Retinal pigment epithelial cell (primary cell): ENCODE measurements at regions not wholly inside any gene's neighbourhood (a gene's known extent, or its start where the extent isn't known, plus 50 kb on each side); places are given as distances from the start of the nearest gene placed in this dataset.

ENCODE experiments used
- DNase-seq: peaks from one replicate; pipeline ENCODE4 v3.0.0-alpha.2; 2010; ENCODE audit warnings: low read depth
- H3K4me3 ChIP-seq: 2 replicates; pipeline ENCODE4 v1.5.1; 2011; ENCODE audit warnings: mild to moderate bottlenecking, low read length, control low read depth, moderate library complexity
- CTCF ChIP-seq: conservative IDR thresholded peaks from 2 replicates; pipeline ENCODE4 v1.5.1; 2011; ENCODE audit warnings: low read depth, low read length, control low read depth, inconsistent platforms

DNA sequence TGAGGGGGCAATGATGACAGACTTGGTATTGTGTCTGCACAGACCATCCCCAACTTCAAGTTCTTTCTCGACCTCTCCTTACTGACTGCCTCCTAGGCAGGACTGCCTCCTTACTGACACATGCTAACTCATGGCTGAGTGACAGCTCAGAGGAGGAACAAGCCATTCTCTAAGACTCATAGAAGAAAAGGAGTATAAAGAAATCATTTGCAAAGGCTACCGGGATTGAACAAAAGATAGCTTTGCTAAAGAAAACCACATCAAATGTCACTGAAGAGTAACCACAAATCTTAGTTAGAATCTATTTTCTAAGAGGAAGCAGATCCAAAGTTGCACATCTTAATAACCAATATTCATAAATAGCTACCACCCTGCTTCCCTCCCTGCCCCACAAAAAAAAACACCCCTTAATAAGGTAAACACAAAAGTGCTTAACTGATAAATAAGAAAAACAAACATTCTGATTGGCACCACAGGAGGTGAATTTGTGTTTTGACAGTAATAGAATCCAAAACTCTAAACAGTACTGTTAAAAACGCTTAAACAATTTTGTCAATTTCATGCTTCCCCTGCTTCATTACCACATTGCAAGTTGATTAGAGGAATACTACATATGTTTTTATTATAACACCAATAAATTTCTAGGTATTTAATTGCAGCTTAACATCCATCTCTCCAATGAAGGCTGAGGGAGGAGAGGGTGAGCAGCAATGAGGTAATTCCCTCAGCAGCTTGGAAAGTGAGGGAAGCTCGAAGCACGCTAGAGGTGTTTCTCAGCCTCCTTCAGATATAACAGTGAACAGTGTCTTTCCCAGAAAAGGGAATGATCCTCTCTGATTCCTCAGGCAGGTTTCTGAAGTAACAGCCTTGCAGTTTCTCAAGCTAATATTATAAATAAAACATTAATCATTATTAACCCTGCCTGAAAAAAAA, 160.0 kb downstream of the HNRNPD start:
- no peak for TF ChIP-seq CTCF
- DNase-seq = no peak
- no peak overlapping the region for H3K4me3 ChIP-seq

GRCh38 chr4:82201805-82202641, 171.8 kb downstream of the HNRNPD start:
- H3K4me3 ChIP-seq = no peak overlapping the region
- peak; percentile 15 for DNase-seq
- peak; percentile 73 for TF ChIP-seq CTCF

GRCh38 chr4:82201303-82201702, 172.5 kb downstream of the HNRNPD start:
- DNase-seq = peak; percentile 58
- no peak for TF ChIP-seq CTCF
- no peak overlapping the region for H3K4me3 ChIP-seq

DNA sequence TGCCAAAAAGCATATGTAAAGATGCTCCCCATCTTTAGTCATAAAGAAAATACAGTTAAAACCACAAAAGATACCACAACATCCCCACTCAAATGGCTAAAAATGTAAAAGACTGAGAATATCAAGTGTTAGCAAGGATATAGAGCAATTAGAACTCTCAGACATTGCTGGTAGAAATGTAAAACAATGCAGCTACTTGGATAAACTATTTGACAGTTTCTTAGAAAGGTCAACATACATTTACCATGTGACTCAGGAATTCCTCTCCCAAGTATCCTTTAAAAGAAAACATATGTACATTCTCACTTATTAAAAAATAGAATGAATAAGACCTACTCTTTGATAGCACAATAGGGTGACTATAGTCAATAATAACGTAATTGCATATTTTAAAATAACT, 173.7 kb downstream of the HNRNPD start:
- no peak overlapping the region for H3K4me3 ChIP-seq
- no peak for TF ChIP-seq CTCF
- DNase-seq = no peak

DNA sequence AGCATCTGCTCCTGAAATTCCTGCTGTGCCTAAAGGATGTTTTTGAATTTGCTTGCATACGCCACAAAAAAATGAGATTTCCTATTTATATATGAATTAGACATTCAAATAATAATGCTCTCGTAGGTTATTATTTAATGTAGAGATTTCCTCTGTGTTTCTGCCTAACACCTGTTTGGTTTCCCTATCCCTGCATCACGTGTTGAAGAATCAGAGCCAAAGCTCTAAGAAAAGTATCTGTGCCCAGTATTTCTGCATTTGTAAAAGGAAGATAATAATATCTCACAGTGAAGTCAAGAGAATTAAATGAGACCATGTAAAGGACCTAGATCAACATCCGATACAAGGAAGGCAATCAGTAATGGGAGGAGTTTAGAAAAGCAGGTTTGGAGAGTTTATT, 179.5 kb downstream of the HNRNPD start:
- TF ChIP-seq CTCF = no peak
- no peak overlapping the region for H3K4me3 ChIP-seq
- no peak for DNase-seq

DNA sequence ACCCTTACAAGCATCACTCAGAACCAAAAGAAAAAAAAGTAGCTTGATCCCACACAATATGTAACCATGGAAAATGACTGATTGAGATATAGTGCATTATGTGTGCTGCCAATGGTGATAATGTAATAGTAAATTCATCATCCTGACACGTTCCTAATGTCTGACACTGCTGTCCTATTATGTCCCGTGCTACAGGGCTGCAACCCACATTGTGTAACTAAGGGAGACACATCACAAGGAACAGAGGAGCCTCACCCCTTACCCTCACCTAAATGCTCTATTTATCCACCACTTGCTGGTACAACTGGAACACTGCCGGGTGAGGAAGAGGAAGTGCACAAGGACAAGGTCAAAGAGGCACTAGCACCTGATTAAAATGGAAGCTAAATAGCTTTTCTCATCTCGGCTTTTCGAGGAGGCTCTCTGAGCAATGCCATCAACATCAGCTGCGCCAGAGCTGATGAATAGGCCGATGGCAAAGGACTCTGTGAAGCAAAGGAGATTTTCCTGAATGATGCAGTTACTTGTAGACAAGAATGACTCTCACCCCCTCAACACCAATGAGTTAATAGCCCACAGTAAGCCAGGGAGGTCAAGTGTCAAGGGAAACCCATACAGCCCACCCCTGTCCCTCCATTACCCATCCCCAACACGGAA, 181.6 kb downstream of the HNRNPD start:
- no peak for DNase-seq
- TF ChIP-seq CTCF = no peak
- no peak overlapping the region for H3K4me3 ChIP-seq
